IPS-20b (cell line): ENCODE measurements at regions not wholly inside any gene's neighbourhood (a gene's known extent, or its start where the extent isn't known, plus 50 kb on each side); places are given as distances from the start of the nearest gene placed in this dataset.
"Not testable (repeated sequence)": the region's sequence is repeated elsewhere in the genome, so short reads cannot be mapped to it uniquely, and the experiment has no call there.

ENCODE experiments used
- H3K27ac ChIP-seq: one replicate; pipeline ENCODE4 v1.5.1; 2013; ENCODE audit warnings: low read length
- H3K27me3 ChIP-seq: 2 replicates; pipeline ENCODE4 v1.6.1; 2013; ENCODE audit warnings: mild to moderate bottlenecking, low read length, inconsistent platforms; ENCODE audit not compliant: insufficient read depth
- H3K36me3 ChIP-seq: 2 replicates; pipeline ENCODE4 v1.6.1; 2013; ENCODE audit warnings: low read depth, mild to moderate bottlenecking, inconsistent platforms, low read length, moderate library complexity; ENCODE audit not compliant: insufficient read depth
- H3K4me1 ChIP-seq: 2 replicates; pipeline ENCODE4 v1.6.1; 2013; ENCODE audit warnings: mild to moderate bottlenecking, control low read depth, inconsistent platforms, low read length, moderate library complexity; ENCODE audit not compliant: insufficient read depth
- H3K4me3 ChIP-seq: 2 replicates; pipeline ENCODE4 v1.5.1; 2013; ENCODE audit warnings: mild to moderate bottlenecking, low read length, inconsistent platforms
- H3K9ac ChIP-seq: 2 replicates; pipeline ENCODE4 v1.6.1; 2013; ENCODE audit warnings: low read depth, mild to moderate bottlenecking, inconsistent platforms, low read length, moderate library complexity
- H3K9me3 ChIP-seq: 2 replicates; pipeline ENCODE4 v1.6.1; 2013; ENCODE audit warnings: mild to moderate bottlenecking, low read depth, low read length, inconsistent platforms; ENCODE audit not compliant: insufficient read depth

- not testable (repeated sequence) for H3K9ac ChIP-seq, H3K27ac ChIP-seq, H3K9me3 ChIP-seq, H3K4me1 ChIP-seq, H3K36me3 ChIP-seq, H3K4me3 ChIP-seq, H3K27me3 ChIP-seq
These were observed 249.7 kb downstream of the RPIA start for GRCh38 chr2:88941178-88941577.

DNA sequence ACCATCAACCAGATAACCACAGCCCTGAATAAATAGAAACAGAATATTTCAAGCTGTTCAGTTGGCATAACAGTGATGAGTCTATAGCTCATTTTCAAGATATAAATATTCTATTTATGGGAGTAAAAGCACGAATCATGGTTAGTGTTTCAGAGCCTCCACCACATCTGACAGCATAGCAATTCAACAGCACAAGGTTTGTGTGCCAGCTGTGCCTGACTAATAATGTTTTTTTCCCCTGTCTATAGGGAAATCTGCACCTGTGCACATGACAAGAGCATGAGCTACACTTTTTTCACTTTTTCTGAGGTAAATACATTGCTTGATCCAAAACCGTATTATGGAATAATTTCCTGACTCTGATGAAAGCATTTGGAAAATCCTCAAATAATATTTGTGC is 251.3 kb downstream of the RPIA start:
- Histone ChIP-seq H3K4me3 (no peak overlapping the region), H3K4me1 (no peaks in the 10 kb centered on the region), H3K27me3 (no peaks in the 10 kb centered on the region)

GRCh38 chr2:88949336-88949735 is 257.9 kb downstream of the RPIA start:
- H3K4me3 ChIP-seq: no peak overlapping the region
- H3K27me3 ChIP-seq: no peaks in the 10 kb centered on the region
- H3K4me1 ChIP-seq: no peaks in the 10 kb centered on the region; the same call in 1 of the 2 replicates
- H3K9ac ChIP-seq: no peak overlapping the region
- H3K27ac ChIP-seq: no peak overlapping the region
- H3K9me3 ChIP-seq: no peaks in the 10 kb centered on the region
- H3K36me3 ChIP-seq: no peaks in the 10 kb centered on the region

More for the DNA sequence above, 251.3 kb downstream of the RPIA start:
- no peaks in the 10 kb centered on the region for H3K9me3 ChIP-seq
- no peak overlapping the region for H3K27ac ChIP-seq
- H3K36me3 ChIP-seq: no peaks in the 10 kb centered on the region
- H3K9ac ChIP-seq: no peak overlapping the region

DNA sequence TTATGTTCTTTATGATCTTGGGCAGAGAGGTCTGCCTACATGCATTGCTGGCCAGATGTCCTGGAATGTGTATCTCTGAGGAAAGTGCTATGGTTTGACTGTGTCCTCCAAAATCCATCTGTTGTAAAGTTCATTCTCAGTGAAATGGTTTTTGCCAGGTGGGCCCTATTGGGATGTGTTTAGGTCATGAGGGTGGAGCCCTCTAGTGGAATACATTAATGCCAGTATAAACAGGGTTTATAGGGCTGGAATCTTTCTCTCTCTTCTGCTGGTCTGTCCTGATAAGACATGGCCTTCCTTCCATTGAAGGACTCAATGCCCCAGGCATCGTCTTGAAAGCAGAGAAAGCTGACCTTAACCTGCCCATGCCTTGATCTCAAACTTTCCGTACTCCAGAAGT is 258.5 kb downstream of the RPIA start:
- Histone ChIP-seq H3K36me3 (no peaks in the 10 kb centered on the region), H3K4me1 (no peaks in the 10 kb centered on the region; the same call in 1 of the 2 replicates), H3K9ac (no peak overlapping the region), H3K27ac (no peak overlapping the region), H3K27me3 (no peaks in the 10 kb centered on the region), H3K9me3 (no peaks in the 10 kb centered on the region), H3K4me3 (no peak overlapping the region)

GRCh38 chr2:88955607-88956006 is 264.1 kb downstream of the RPIA start:
- Histone ChIP-seq H3K9me3 (no peaks in the 10 kb centered on the region), H3K4me3 (no peak overlapping the region), H3K27ac (no peak overlapping the region), H3K4me1 (no peaks in the 10 kb centered on the region), H3K9ac (no peak overlapping the region), H3K27me3 (no peaks in the 10 kb centered on the region), H3K36me3 (no peaks in the 10 kb centered on the region)

DNA sequence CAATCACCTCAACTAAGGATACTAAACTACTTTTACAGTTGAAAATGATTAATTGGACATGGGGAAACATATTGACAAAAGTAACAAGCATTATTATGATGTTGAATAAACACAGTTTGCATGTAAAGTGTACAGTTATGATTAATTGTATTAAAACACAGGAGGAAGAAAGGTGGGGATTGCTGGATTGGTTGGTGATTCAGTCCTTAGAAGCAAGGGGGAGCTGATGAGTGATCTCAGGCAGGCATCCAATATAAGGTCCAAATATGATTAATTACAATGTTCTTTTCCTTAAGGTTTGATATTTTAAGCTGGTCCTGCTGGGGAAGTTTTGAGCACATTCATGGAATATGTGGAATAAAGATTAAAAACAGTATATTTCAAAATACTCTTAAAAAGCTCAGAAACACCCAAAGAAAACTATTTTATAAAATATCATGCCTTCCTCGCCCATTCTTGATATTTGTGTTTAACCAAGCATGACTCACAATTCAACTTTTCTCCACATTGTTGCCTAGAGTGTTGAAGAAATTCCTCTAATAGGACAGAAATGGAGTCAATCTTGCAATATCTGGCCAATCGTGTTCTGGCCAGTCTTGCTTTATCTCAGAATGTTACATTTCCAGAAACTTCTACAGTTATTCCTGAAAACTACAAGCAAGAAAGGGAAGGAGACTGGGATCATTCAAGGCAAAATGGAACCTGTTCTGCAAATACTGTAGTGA is 268.2 kb downstream of the RPIA start:
- H3K27me3 ChIP-seq: no peaks in the 10 kb centered on the region

DNA sequence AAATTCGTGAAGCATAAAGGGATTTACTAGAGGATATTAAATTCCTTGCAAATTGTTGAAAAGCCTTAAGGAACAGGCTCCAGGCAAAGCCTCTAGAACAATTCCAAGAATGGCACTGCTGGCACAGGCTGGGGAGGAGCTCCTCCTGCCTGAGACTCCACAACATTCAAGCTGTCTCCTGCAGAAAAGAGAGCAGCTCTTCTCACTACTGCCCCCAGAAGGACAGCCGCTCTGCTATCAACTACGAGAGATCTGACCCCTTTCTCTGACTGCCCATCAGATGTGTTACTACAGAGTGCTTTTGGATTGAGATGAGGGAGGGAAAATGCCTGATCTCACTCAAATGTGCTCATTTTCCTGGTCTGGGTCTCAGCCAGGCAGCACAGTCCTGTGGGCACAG is 269.9 kb downstream of the RPIA start:
- H3K4me1 ChIP-seq, H3K9me3 ChIP-seq, H3K9ac ChIP-seq, H3K27me3 ChIP-seq, H3K4me3 ChIP-seq, H3K36me3 ChIP-seq, H3K27ac ChIP-seq: not testable (repeated sequence)

More for the DNA sequence above, 268.2 kb downstream of the RPIA start:
- H3K4me1 ChIP-seq: no peaks in the 10 kb centered on the region
- H3K36me3 ChIP-seq: no peaks in the 10 kb centered on the region
- H3K9me3 ChIP-seq: no peaks in the 10 kb centered on the region
- H3K27ac ChIP-seq: no peak overlapping the region
- no peak overlapping the region for H3K4me3 ChIP-seq
- H3K9ac ChIP-seq: no peak overlapping the region

- no peak overlapping the region for H3K27ac ChIP-seq
- H3K4me3 ChIP-seq: no peak overlapping the region
- no peak overlapping the region for H3K9ac ChIP-seq
- no peaks in the 10 kb centered on the region for H3K27me3 ChIP-seq
- no peaks in the 10 kb centered on the region for H3K9me3 ChIP-seq
- no peaks in the 10 kb centered on the region for H3K4me1 ChIP-seq
- H3K36me3 ChIP-seq: no peaks in the 10 kb centered on the region
These were observed 276.4 kb downstream of the RPIA start for GRCh38 chr2:88967844-88968243.

- H3K4me3 ChIP-seq, H3K9me3 ChIP-seq, H3K4me1 ChIP-seq, H3K27ac ChIP-seq, H3K27me3 ChIP-seq, H3K36me3 ChIP-seq, H3K9ac ChIP-seq: not testable (repeated sequence)
These were observed 286.5 kb downstream of the RPIA start for GRCh38 chr2:88978011-88978410.

DNA sequence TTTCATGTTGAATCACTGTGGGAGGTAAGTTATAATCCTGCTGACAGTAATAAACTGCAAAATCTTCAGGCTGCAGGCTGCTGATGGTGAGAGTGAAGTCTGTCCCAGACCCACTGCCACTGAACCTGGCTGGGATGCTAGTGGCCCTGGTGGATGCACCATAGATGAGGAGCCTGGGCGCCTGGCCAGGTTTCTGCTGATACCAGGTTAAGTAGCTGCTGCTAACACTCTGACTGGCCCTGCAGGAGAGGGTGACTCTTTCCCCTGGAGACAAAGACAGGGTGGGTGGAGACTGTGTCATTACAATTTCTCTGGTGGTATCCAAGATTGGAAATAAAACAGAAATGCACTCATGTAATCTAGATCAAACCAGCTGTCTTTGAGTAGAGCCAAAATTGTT is 287.0 kb downstream of the RPIA start:
- H3K4me3 ChIP-seq, H3K27ac ChIP-seq, H3K9me3 ChIP-seq, H3K4me1 ChIP-seq, H3K27me3 ChIP-seq, H3K36me3 ChIP-seq, H3K9ac ChIP-seq: not testable (repeated sequence)

GRCh38 chr2:88984079-88984478 is 292.6 kb downstream of the RPIA start:
- not testable (repeated sequence) for H3K27me3 ChIP-seq, H3K9ac ChIP-seq, H3K27ac ChIP-seq, H3K4me3 ChIP-seq, H3K9me3 ChIP-seq, H3K36me3 ChIP-seq, H3K4me1 ChIP-seq

GRCh38 chr2:88986721-88987330 is 295.4 kb downstream of the RPIA start:
- not testable (repeated sequence) for H3K4me1 ChIP-seq, H3K4me3 ChIP-seq, H3K9ac ChIP-seq, H3K27ac ChIP-seq, H3K9me3 ChIP-seq, H3K27me3 ChIP-seq, H3K36me3 ChIP-seq
